Loucy (cell line): ENCODE measurements at regions not wholly inside any gene's neighbourhood (a gene's known extent, or its start where the extent isn't known, plus 50 kb on each side); places are given as distances from the start of the nearest gene placed in this dataset.
"Not testable (repeated sequence)": the region's sequence is repeated elsewhere in the genome, so short reads cannot be mapped to it uniquely, and the experiment has no call there.

ENCODE experiments used
- H2AFZ ChIP-seq: fragments of 200-600 bp; sonication (generic); 2 replicates; pipeline ENCODE4 v1.6.0; 2016; ENCODE audit warnings: antibody characterized with exemption, mild to moderate bottlenecking, low read length, moderate library complexity
- H3F3A ChIP-seq: fragments of 200-600 bp; 2 replicates; pipeline ENCODE4 v1.6.0; 2016; ENCODE audit warnings: antibody characterized with exemption, low read depth, mild to moderate bottlenecking
- H3K27me3 ChIP-seq: fragments of 200-600 bp; sonication (generic); 2 replicates; pipeline ENCODE4 v1.6.1; 2014; ENCODE audit warnings: low read length, mild to moderate bottlenecking; ENCODE audit not compliant: insufficient read depth, poor library complexity, severe bottlenecking
- H3K36me3 ChIP-seq: fragments of 200-600 bp; sonication (generic); 2 replicates; pipeline ENCODE4 v1.6.1; 2016; ENCODE audit warnings: low read length; ENCODE audit not compliant: insufficient read depth
- H3K4me1 ChIP-seq: fragments of 200-600 bp; sonication (generic); 2 replicates; pipeline ENCODE4 v1.5.1; 2014; ENCODE audit warnings: low read length, mild to moderate bottlenecking; ENCODE audit not compliant: insufficient read depth, poor library complexity, severe bottlenecking
- H3K4me2 ChIP-seq: fragments of 200-600 bp; sonication (generic); 2 replicates; pipeline ENCODE4 v1.6.0; 2014; ENCODE audit warnings: antibody characterized with exemption, low read length, low read depth, mild to moderate bottlenecking; ENCODE audit not compliant: poor library complexity, severe bottlenecking
- H3K4me3 ChIP-seq: fragments of 200-600 bp; sonication (generic); 2 replicates; pipeline ENCODE4 v1.5.1; 2014; ENCODE audit warnings: low read length, mild to moderate bottlenecking, mixed read lengths; ENCODE audit not compliant: poor library complexity, severe bottlenecking
- H3K79me2 ChIP-seq: fragments of 200-600 bp; sonication (generic); 2 replicates; pipeline ENCODE4 v1.6.1; 2014; ENCODE audit warnings: low read length; ENCODE audit not compliant: insufficient read depth
- H3K9ac ChIP-seq: fragments of 200-600 bp; sonication (generic); 2 replicates; pipeline ENCODE4 v1.6.0; 2014; ENCODE audit warnings: mild to moderate bottlenecking, low read depth, low read length, moderate library complexity; ENCODE audit not compliant: poor library complexity, severe bottlenecking
- H3K9me2 ChIP-seq: fragments of 200-600 bp; sonication (generic); replicated peaks from 2 replicates; pipeline ENCODE4 v1.6.1; 2016; ENCODE audit warnings: low read depth, low read length, mixed read lengths
- H3K9me3 ChIP-seq: fragments of 200-600 bp; sonication (generic); 2 replicates; pipeline ENCODE4 v1.6.1; 2014; ENCODE audit warnings: mild to moderate bottlenecking, antibody characterized with exemption, low read length, low read depth; ENCODE audit not compliant: insufficient read depth
- H4K20me1 ChIP-seq: fragments of 200-600 bp; sonication (generic); 2 replicates; pipeline ENCODE4 v1.6.0; 2014; ENCODE audit warnings: antibody characterized with exemption, low read length, mild to moderate bottlenecking; ENCODE audit not compliant: insufficient read depth, poor library complexity, severe bottlenecking
- CTCF ChIP-seq: fragments of 200-600 bp; sonication (generic); conservative IDR thresholded peaks from 2 replicates; pipeline ENCODE4 v1.5.1; 2014; ENCODE audit warnings: mild to moderate bottlenecking, antibody characterized with exemption, low read length
- EZH2phosphoT487 ChIP-seq: fragments of 200-600 bp; IDR thresholded peaks from 2 replicates; pipeline ENCODE4 v1.6.1; 2018; ENCODE audit warnings: antibody characterized with exemption, mild to moderate bottlenecking, moderate library complexity, borderline replicate concordance

GRCh38 chr11:115636753-115637527 lies 132.7 kb upstream of the CADM1 start:
- TF ChIP-seq CTCF, result no peak
- no peak for TF ChIP-seq EZH2phosphoT487
- Histone ChIP-seq H3K9ac (no peak overlapping the region), H2AFZ (no peak overlapping the region), H3K36me3 (no peaks in the 10 kb centered on the region), H3K4me1 (no peaks in the 10 kb centered on the region), H3K9me2 (no peaks in the 10 kb centered on the region), H3K4me3 (no peak overlapping the region), H3K27me3 (no peaks in the 10 kb centered on the region), H3K4me2 (no peak overlapping the region), H3F3A (no peaks in the 10 kb centered on the region), H4K20me1 (no peaks in the 10 kb centered on the region), H3K79me2 (no peaks in the 10 kb centered on the region), H3K9me3 (no peaks in the 10 kb centered on the region)

DNA sequence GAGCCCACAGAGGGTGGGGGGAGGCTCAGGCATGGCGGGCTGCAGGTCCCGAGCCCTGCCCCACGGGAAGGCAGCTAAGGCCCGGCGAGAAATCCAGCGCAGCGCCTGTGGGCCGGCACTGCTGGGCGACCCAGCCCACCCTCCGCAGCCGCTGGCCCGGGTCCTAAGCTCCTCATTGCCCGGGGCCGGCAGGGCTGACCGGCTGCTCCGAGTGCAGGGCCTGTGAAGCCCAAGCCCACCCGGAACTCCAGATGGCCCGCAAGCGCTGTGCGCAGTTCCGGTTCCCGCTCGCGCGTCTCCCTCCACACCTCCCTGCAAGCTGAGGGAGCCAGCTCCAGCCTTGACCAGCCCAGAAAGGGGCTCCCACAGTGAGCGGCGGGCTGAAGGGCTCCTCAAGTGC lies 129.8 kb upstream of the CADM1 start:
- H3K79me2 ChIP-seq, H4K20me1 ChIP-seq, H3K36me3 ChIP-seq: not testable (repeated sequence)

DNA sequence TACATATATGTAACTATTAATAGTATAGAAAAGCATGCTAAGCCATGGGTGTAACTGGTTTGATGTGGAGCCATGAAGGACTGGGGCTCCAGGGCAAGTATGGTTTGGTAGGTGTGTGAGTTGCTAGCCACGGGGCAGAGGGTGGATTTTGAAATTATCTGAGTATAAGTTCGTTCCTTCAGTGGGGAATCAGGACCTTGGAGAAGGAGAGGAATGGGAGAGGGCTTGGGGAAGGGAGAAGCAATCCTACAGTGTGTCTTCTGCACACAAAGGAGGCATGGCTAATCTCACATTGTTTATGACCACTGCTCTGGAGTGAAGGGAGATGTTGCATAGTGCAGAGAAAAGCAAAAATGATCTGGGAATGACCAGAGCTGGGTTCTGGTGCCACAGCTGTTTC lies 127.8 kb upstream of the CADM1 start:
- H3K4me3 ChIP-seq, result no peak overlapping the region
- no peaks in the 10 kb centered on the region for H3K27me3 ChIP-seq
- H3K36me3 ChIP-seq, result no peaks in the 10 kb centered on the region
- no peaks in the 10 kb centered on the region for H3F3A ChIP-seq
- peaks cover 4% of the 10 kb centered on the region; the same call in 1 of the 2 replicates for H3K9me3 ChIP-seq
- no peaks in the 10 kb centered on the region for H4K20me1 ChIP-seq
- H3K9me2 ChIP-seq, result no peaks in the 10 kb centered on the region
- TF ChIP-seq CTCF (no peak), EZH2phosphoT487 (no peak)
- H3K9ac ChIP-seq, result no peak overlapping the region
- H3K4me2 ChIP-seq, result no peak overlapping the region
- no peaks in the 10 kb centered on the region for H3K79me2 ChIP-seq
- H2AFZ ChIP-seq, result no peak overlapping the region
- H3K4me1 ChIP-seq, result no peaks in the 10 kb centered on the region

More for the DNA sequence above, 129.8 kb upstream of the CADM1 start:
- not testable (repeated sequence) for H2AFZ ChIP-seq, H3K9me2 ChIP-seq, H3K9ac ChIP-seq, H3K4me1 ChIP-seq, H3K27me3 ChIP-seq, H3K9me3 ChIP-seq, H3K4me2 ChIP-seq, H3F3A ChIP-seq, H3K4me3 ChIP-seq

DNA sequence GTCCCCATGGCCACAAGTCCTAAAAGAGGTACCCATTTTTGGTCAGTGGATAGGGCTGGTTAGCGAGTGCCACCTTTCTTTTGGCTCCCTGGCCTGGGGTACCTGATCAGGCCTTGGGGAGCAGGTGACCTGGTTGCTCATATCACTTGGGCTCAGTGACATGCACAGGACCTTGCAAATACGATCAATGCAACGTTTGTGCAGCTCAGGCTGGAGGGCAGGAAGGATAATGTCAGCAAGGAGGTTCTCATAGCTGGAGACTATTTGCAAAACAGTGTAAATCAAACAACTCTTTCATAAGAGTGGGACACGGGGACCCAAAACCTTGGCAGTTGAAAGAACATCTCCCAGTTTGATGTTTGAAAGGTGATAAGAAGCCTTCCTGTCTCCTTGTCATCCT lies 127.4 kb upstream of the CADM1 start:
- no peaks in the 10 kb centered on the region for H3K9me2 ChIP-seq
- H3K9me3 ChIP-seq, result peaks cover 4% of the 10 kb centered on the region; the same call in 1 of the 2 replicates
- no peaks in the 10 kb centered on the region for H4K20me1 ChIP-seq
- no peaks in the 10 kb centered on the region for H3K27me3 ChIP-seq
- no peaks in the 10 kb centered on the region for H3K36me3 ChIP-seq
- no peak overlapping the region for H3K4me2 ChIP-seq
- no peak overlapping the region for H2AFZ ChIP-seq
- no peak overlapping the region for H3K9ac ChIP-seq
- H3K4me1 ChIP-seq, result no peaks in the 10 kb centered on the region
- no peaks in the 10 kb centered on the region for H3K79me2 ChIP-seq
- H3F3A ChIP-seq, result no peaks in the 10 kb centered on the region
- H3K4me3 ChIP-seq, result no peak overlapping the region
- TF ChIP-seq EZH2phosphoT487, result no peak
- TF ChIP-seq CTCF, result no peak
